ENCODE measurements at regions not wholly inside any gene's neighbourhood (a gene's known extent, or its start where the extent isn't known, plus 50 kb on each side); places are given as distances from the start of the nearest gene placed in this dataset.
A peak's percentile ranks its signal among the peaks of the same experiment; 100 is the strongest.

- peak in 1 of 3 donors; percentile 0 for DNase-seq (ENCODE audit: low read depth in 3 of 3)
Observed at GRCh38 chr16:6081320-6081976, 983.9 kb upstream of the EEF2KMT start.

- no peak for DNase-seq (ENCODE audit: low read depth in 3 of 3)
Observed at GRCh38 chr16:6076631-6077030, 979.0 kb upstream of the EEF2KMT start.

GRCh38 chr16:6068063-6068462 lies 970.5 kb upstream of the EEF2KMT start:
- DNase-seq (ENCODE audit: low read depth in 3 of 3) = no peak

- no peak for DNase-seq (ENCODE audit: low read depth in 3 of 3)
Observed at GRCh38 chr16:6066652-6067051, 969.1 kb upstream of the EEF2KMT start.

GRCh38 chr16:6063526-6063925 lies 965.9 kb upstream of the EEF2KMT start:
- no peak for DNase-seq (ENCODE audit: low read depth in 3 of 3)

GRCh38 chr16:6059671-6060070 lies 962.1 kb upstream of the EEF2KMT start:
- DNase-seq (ENCODE audit: low read depth in 3 of 3) = no peak

GRCh38 chr16:6057821-6058220 lies 960.2 kb upstream of the EEF2KMT start:
- no peak for DNase-seq (ENCODE audit: low read depth in 3 of 3)

- DNase-seq (ENCODE audit: low read depth in 3 of 3) = no peak
Observed at GRCh38 chr16:6048017-6048416, 950.4 kb upstream of the EEF2KMT start.

- no peak for DNase-seq (ENCODE audit: low read depth in 3 of 3)
Observed at GRCh38 chr16:6047325-6047724, 949.7 kb upstream of the EEF2KMT start.

GRCh38 chr16:6038941-6039645 lies 941.5 kb upstream of the EEF2KMT start:
- no peak for DNase-seq (ENCODE audit: low read depth in 3 of 3)

GRCh38 chr16:6035161-6035560 lies 937.6 kb upstream of the EEF2KMT start:
- no peak for DNase-seq (ENCODE audit: low read depth in 3 of 3)

GRCh38 chr16:6034511-6034910 lies 936.9 kb upstream of the EEF2KMT start:
- DNase-seq (ENCODE audit: low read depth in 3 of 3) = no peak

GRCh38 chr16:6032438-6032837 lies 934.8 kb upstream of the EEF2KMT start:
- no peak for DNase-seq (ENCODE audit: low read depth in 3 of 3)

GRCh38 chr16:6031567-6031966 lies 934.0 kb upstream of the EEF2KMT start:
- DNase-seq (ENCODE audit: low read depth in 3 of 3) = no peak

- DNase-seq (ENCODE audit: low read depth in 3 of 3) = no peak
Observed at GRCh38 chr16:6031102-6031501, 933.5 kb upstream of the EEF2KMT start.

- DNase-seq (ENCODE audit: low read depth in 3 of 3) = no peak
Observed at GRCh38 chr16:6027733-6028132, 930.1 kb upstream of the EEF2KMT start.

- DNase-seq (ENCODE audit: low read depth in 3 of 3) = no peak
Observed at GRCh38 chr16:6023449-6023848, 925.9 kb upstream of the EEF2KMT start.

- DNase-seq (ENCODE audit: low read depth in 3 of 3) = no peak
Observed at GRCh38 chr16:6021276-6021943, 923.8 kb upstream of the EEF2KMT start.

- no peak for DNase-seq (ENCODE audit: low read depth in 3 of 3)
Observed at GRCh38 chr16:6020162-6020985, 922.8 kb upstream of the EEF2KMT start.

GRCh38 chr16:6019490-6019991 lies 921.9 kb upstream of the EEF2KMT start:
- no peak for DNase-seq (ENCODE audit: low read depth in 3 of 3)

GRCh38 chr16:6018848-6019489 lies 921.4 kb upstream of the EEF2KMT start:
- DNase-seq (ENCODE audit: low read depth in 3 of 3) = no peak
